SJCRH30 (cell line): ENCODE measurements at regions not wholly inside any gene's neighbourhood (a gene's known extent, or its start where the extent isn't known, plus 50 kb on each side); places are given as distances from the start of the nearest gene placed in this dataset.

Experiments used
- DNase-seq, 2 experiments: peaks; one replicate each; pipeline ENCODE4 v3.0.0-alpha.2; 2015 to 2020
- H3K27ac ChIP-seq: fragments of 250-450 bp; sonication (Bioruptor Pico); 2 replicates; pipeline ENCODE4 v1.5.1; 2020; ENCODE audit warnings: mild to moderate bottlenecking, moderate library complexity
- H3K27me3 ChIP-seq: fragments of 250-450 bp; sonication (Bioruptor Pico); 2 replicates; pipeline ENCODE4 v1.5.1; 2020; ENCODE audit warnings: mild to moderate bottlenecking, moderate library complexity
- H3K36me3 ChIP-seq: fragments of 250-450 bp; sonication (Bioruptor Pico); 2 replicates; pipeline ENCODE4 v1.5.1; 2020; ENCODE audit warnings: mild to moderate bottlenecking, moderate library complexity
- H3K4me1 ChIP-seq: fragments of 250-450 bp; sonication (Bioruptor Pico); 2 replicates; pipeline ENCODE4 v1.5.1; 2020; ENCODE audit warnings: mild to moderate bottlenecking, moderate library complexity
- H3K4me3 ChIP-seq: fragments of 250-450 bp; sonication (Bioruptor Pico); 2 replicates; pipeline ENCODE4 v1.5.1; 2020; ENCODE audit warnings: mild to moderate bottlenecking, moderate library complexity
- H3K9me3 ChIP-seq: fragments of 250-450 bp; sonication (Bioruptor Pico); replicated peaks from 2 replicates; pipeline ENCODE4 v1.5.1; 2020; ENCODE audit warnings: mild to moderate bottlenecking, moderate library complexity

DNA sequence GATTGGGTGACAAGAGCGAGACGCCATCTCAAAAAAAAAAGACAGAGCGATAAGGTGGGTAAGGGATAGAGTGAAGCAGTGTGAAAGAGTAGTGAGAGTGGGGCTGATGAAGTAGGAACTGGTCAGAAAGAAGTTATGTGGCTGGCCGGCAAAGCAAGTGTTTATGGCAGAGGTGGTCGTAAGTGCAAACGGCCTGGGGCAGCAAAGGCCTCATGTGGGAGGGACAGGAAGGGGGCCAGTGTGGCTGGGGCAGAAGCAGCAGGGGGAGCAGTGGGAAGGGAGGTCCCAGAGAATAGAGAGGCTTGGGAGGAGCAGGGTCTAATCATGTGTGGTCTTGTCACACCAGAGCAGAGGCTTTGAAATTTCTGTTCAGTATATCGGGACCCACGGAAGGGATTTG lies 186.2 kb downstream of the HS3ST3B1 start:
- Histone ChIP-seq H3K9me3 (no peaks in the 10 kb centered on the region), H3K4me3 (no peak overlapping the region), H3K4me1 (no peaks in the 10 kb centered on the region), H3K27ac (no peak overlapping the region), H3K36me3 (no peaks in the 10 kb centered on the region), H3K27me3 (no peaks in the 10 kb centered on the region)
- no peak for DNase-seq

DNA sequence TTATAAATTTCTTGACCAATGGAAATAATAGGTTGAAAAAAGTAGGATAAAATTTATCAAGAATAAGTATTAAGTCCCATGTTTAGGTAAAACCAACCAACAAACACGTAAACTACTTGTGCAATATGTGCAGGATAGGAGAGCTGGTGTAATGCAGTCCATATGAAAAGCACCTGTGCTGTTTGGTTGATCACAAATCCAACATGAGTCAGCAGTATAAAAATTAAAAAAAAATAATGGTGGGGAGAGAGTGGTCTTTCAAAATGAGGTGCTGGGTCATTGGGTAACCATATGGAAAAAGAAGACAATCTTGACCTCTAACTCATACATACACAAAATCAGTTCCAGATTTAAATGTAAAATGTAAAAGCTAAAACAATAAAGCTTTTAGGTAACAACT lies 181.8 kb downstream of the HS3ST3B1 start:
- Histone ChIP-seq H3K4me1 (no peaks in the 10 kb centered on the region), H3K4me3 (no peak overlapping the region), H3K27me3 (no peaks in the 10 kb centered on the region), H3K27ac (no peak overlapping the region), H3K36me3 (no peaks in the 10 kb centered on the region), H3K9me3 (no peaks in the 10 kb centered on the region)
- no peak for DNase-seq

DNA sequence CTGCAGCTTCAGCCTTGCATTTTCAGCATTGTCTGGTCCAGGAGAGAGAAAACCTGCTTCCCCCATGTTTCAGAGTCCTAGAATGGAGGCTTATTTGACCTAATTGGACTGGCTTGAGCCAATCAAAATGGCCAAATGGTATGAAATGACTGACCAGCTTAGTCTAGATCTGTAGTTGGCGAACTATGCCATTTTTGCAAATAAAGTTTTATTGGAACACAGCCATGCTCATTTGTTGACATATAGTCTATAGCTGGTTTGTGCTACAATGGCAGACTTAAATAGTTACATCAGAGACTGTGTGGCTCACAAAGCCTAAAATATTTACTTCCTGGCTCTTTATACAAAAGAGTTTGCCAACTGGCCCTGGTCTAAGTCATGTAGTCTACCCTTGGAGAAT lies 180.8 kb downstream of the HS3ST3B1 start:
- no peak overlapping the region for H3K4me3 ChIP-seq
- no peaks in the 10 kb centered on the region for H3K4me1 ChIP-seq
- no peaks in the 10 kb centered on the region for H3K27me3 ChIP-seq
- DNase-seq: no peak
- H3K27ac ChIP-seq: no peak overlapping the region
- no peaks in the 10 kb centered on the region for H3K36me3 ChIP-seq
- H3K9me3 ChIP-seq: no peaks in the 10 kb centered on the region

DNA sequence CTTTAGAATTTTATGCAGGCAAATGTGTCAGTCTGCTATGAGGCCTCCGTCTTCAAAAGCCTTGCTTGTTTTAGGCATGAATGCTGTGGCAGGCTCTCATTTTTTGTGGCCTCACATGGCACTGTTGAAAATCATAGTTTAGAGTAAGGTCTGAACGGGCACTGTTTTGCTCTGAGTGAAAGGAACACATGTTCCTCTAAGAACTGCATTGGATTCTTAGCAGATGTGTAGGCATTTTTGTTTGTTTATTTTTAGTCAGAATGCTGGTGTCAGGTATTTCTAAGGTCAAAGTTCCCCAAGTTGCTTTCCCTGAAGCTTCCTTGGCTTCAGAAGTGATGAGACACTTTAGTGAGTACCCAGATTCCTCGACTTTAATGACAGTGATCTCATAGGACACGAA lies 173.7 kb downstream of the HS3ST3B1 start:
- peak; percentile 91 to 97 for DNase-seq
- Histone ChIP-seq H3K9me3 (0 out of 2 replicates have a peak, but pooled peaks cover 4% of the 10 kb centered on the region), H3K27me3 (no peaks in the 10 kb centered on the region), H3K4me3 (no peak overlapping the region), H3K27ac (peak overlapping the region; percentile 14; the same call in 1 of the 2 replicates), H3K4me1 (peaks cover 35% of the 10 kb centered on the region), H3K36me3 (no peaks in the 10 kb centered on the region)

DNA sequence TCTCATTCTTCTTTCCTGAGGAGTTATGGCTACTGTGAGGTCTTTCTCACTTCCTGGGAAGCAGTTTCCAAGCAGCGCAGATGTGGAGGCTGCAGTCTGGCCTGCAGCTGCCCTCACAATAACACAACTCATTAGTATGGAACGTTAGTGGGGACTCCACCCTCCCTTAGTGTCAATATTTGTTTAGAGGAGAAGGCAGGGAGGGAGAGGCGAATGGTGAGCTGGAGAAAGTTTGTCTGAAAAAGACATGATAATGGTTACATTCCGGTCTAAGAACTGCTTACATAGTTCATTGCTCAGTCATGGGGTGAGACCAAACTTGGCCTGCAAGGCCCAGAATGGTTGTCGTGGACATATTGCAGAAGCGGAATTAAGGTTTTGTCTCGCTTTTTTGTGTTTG lies 170.2 kb downstream of the HS3ST3B1 start:
- Histone ChIP-seq H3K27me3 (no peaks in the 10 kb centered on the region), H3K36me3 (no peaks in the 10 kb centered on the region), H3K4me1 (peaks cover 32% of the 10 kb centered on the region), H3K4me3 (no peak overlapping the region), H3K27ac (peak overlapping the region; percentile 7; the same call in 1 of the 2 replicates), H3K9me3 (0 out of 2 replicates have a peak, but pooled peaks cover 4% of the 10 kb centered on the region)
- DNase-seq: peak; percentile 54 to 69

DNA sequence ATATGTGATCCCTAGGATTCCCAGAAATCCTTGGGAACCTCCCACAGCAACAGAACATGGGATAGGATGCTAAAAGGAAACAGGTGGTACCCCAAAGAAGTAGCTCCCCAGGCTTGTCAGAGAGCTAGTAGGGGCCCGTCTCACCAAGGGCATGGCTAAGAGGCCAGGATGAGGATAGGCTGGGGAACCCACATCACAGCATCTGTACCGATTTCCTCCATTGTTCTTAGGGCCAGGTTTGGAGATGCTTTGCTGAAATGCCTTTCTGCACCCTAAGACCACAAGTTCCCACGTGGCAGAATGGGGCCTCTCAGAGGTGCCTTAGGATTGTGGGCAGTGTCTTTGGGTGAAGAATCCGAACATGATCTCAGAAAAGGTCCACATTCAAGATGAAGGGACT lies 169.5 kb downstream of the HS3ST3B1 start:
- 0 out of 2 replicates have a peak, but pooled peaks cover 4% of the 10 kb centered on the region for H3K9me3 ChIP-seq
- H3K36me3 ChIP-seq: no peaks in the 10 kb centered on the region
- H3K27me3 ChIP-seq: no peaks in the 10 kb centered on the region
- H3K4me3 ChIP-seq: no peak overlapping the region
- peaks cover 29% of the 10 kb centered on the region for H3K4me1 ChIP-seq
- H3K27ac ChIP-seq: peak overlapping the region; percentile 7; the same call in 1 of the 2 replicates
- DNase-seq: no peak

DNA sequence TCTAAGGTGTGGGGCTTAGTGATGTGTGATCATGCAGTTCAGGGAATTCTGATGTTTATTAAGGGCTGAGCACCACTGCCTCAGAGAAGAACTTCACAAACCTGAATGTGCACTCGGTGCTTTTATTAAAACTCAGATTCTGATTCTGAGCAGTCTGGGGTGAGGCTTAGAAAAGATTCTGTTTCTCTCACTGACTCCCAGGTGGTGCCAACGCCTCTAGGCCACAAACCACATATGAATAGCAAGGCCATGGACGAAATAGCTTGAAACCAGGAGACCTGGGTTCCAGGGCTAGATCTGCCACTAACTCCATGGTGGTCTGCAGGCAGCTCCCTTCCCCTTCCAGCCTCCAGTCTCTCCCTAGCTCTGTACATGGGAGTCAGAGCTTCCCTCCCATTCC lies 169.1 kb downstream of the HS3ST3B1 start:
- no peak for DNase-seq
- Histone ChIP-seq H3K36me3 (no peaks in the 10 kb centered on the region), H3K4me3 (no peak overlapping the region), H3K27me3 (no peaks in the 10 kb centered on the region), H3K27ac (no peak overlapping the region), H3K9me3 (0 out of 2 replicates have a peak, but pooled peaks cover 1% of the 10 kb centered on the region), H3K4me1 (peaks cover 29% of the 10 kb centered on the region)

DNA sequence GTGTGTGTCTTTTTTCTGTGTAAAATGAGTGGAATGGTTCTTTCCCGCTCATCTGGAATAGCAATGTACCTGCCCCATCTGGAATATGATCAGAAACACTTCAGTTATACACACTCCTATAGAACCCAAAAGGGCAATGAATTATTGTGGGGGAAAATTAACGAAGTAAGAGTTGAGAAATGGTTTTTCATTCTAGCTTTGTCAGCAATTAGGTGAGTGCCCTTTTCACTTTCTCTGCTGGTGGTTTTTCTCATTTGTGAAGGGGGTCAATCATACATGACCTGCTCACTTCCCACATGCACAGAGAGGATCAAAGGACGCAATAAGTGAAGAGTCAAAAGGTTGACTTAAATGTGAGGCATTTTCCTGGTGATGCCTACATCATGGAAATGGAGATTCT lies 168.0 kb downstream of the HS3ST3B1 start:
- Histone ChIP-seq H3K4me1 (peaks cover 25% of the 10 kb centered on the region), H3K4me3 (no peak overlapping the region), H3K9me3 (no peaks in the 10 kb centered on the region), H3K36me3 (no peaks in the 10 kb centered on the region), H3K27me3 (no peaks in the 10 kb centered on the region), H3K27ac (no peak overlapping the region)
- no peak for DNase-seq

DNA sequence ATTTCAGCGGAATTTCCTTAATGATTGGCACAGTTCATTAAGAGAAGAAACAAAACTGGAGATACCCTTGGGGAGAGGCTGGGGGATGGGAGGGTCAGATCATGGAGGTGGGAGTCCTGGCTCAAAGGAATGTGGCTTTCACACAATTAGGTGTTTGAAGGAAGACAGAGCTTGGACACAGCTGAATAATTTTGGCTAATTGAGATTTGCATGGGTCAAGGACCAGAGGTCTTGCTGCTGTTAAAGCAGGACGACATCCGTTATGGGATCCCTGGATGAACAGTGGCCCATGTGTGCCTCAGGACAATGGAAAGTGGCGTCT lies 160.3 kb downstream of the HS3ST3B1 start:
- no peak for DNase-seq
- Histone ChIP-seq H3K27ac (no peak overlapping the region), H3K4me3 (no peak overlapping the region), H3K4me1 (peaks cover 11% of the 10 kb centered on the region; the same call in 1 of the 2 replicates), H3K36me3 (no peaks in the 10 kb centered on the region), H3K27me3 (no peaks in the 10 kb centered on the region), H3K9me3 (no peaks in the 10 kb centered on the region; the same call in 1 of the 2 replicates)

DNA sequence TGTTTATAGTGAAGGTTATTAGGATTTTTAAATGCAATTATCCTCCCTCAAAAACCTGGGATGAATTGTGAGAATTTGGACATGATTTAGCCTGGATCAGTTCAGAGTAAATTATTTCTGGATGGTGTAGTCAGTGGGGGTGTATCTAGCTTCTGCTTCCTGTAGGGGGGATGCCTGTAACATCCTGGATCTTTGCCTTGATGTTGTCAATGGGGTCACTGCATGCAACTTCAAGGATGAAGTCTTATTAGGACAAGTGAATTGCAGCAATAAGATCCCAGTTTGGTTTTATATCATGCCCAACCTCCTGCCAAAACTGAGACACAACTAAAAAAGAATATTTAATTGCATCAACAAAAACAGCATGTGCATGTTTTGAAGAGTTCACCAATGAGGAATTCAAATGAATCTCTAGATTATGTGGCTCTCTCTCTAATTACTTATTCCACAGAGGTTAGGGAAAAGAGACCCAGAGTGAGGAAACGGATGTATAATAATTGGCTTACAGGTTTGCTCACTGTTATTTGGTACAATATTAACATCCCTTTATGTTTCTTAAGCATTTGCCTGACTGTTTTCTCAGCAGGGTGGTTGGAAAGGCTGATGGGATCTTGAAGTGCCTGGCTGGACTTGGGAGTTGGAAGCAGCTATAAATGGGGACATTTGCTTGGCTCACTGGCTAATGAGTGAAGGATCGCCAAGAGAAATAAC lies 159.8 kb downstream of the HS3ST3B1 start:
- Histone ChIP-seq H3K27me3 (no peaks in the 10 kb centered on the region), H3K9me3 (no peaks in the 10 kb centered on the region; the same call in 1 of the 2 replicates), H3K4me1 (peaks cover 11% of the 10 kb centered on the region; the same call in 1 of the 2 replicates), H3K36me3 (no peaks in the 10 kb centered on the region), H3K27ac (no peak overlapping the region), H3K4me3 (no peak overlapping the region)
- no peak for DNase-seq

DNA sequence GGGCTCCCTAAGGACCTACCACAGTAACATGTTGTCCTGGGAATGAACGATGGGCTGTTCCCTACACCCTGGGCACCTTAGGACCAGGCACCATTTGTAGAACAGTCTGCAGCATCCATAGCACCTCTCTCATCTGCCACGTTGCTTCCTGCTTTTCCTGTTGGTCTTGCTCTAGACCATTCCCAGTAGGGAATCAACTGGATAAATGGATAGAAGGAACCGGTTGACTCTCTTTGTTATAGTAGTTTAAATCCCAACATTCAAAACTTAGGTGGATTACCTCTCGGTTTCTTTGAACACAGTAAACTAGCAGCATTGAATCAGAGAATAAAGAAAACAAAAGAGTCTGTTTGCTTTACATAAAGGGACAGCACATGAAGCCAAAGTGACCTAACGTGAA lies 159.1 kb downstream of the HS3ST3B1 start:
- Histone ChIP-seq H3K4me1 (peaks cover 5% of the 10 kb centered on the region; the same call in 1 of the 2 replicates), H3K27ac (no peak overlapping the region), H3K27me3 (no peaks in the 10 kb centered on the region), H3K9me3 (no peaks in the 10 kb centered on the region; the same call in 1 of the 2 replicates), H3K36me3 (no peaks in the 10 kb centered on the region), H3K4me3 (no peak overlapping the region)
- DNase-seq: no peak

DNA sequence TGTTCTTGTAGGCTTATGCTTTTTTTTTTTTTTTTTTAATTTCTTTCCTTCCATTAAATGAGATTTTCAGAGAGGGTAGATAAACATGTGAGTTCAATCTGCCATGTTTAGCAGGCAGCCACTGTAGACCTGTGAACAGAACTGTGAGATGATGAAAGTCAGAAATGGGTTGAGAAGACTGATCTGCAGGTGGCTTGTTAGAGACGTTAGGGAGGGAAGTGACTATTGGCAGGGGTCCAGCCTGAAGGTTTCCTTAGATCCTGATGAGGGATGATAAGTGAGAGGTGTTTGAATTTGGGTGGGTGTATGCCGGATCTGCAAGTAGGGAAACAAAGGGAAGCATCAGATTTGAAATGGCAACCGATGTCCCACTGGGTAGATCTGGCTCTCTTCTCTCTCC lies 157.8 kb downstream of the HS3ST3B1 start:
- no peaks in the 10 kb centered on the region; the same call in 1 of the 2 replicates for H3K9me3 ChIP-seq
- H3K27me3 ChIP-seq: no peaks in the 10 kb centered on the region
- DNase-seq: no peak
- no peak overlapping the region for H3K4me3 ChIP-seq
- no peak overlapping the region for H3K27ac ChIP-seq
- no peaks in the 10 kb centered on the region for H3K36me3 ChIP-seq
- H3K4me1 ChIP-seq: no peaks in the 10 kb centered on the region; the same call in 1 of the 2 replicates

DNA sequence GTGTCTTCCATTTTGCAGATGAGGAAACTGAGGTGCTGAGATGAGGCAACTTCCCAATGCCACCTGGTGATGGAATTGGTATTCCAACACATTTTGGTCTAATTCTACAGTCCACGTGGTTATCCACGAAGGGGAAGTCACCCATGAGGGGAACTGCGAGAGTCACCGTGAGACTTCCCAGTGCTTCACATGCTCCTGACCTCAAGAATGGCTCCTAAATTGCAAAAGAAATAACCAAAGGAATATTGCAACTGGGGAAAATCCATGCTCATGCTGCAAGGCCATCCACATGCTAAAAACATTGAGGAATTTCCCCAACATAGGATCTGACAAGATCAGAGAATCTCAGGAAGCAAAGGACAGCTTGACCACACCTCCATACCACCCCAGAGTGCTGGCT lies 153.9 kb downstream of the HS3ST3B1 start:
- no peak overlapping the region for H3K27ac ChIP-seq
- H3K4me3 ChIP-seq: no peak overlapping the region
- H3K36me3 ChIP-seq: no peaks in the 10 kb centered on the region
- H3K9me3 ChIP-seq: no peaks in the 10 kb centered on the region; the same call in 1 of the 2 replicates
- no peaks in the 10 kb centered on the region for H3K4me1 ChIP-seq
- DNase-seq: no peak
- no peaks in the 10 kb centered on the region for H3K27me3 ChIP-seq

DNA sequence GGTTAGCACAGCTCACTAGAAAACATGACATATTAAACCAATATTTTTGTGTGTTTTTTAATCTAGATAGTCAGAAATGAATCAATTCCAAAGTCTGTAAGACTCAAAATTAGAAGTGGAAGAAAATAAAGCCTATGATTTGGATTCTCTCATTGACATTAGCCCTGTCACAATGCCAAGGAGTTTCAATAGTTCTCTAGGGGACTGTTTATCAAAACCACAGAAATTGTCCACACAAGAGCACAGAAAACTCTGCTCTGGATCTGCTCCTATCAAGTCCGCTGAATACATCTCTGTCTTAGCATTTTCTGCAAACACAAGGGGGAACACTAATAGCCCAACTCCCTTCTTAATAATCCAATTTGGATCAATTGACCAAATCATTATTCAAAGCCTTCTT lies 152.0 kb downstream of the HS3ST3B1 start:
- DNase-seq: no peak
- Histone ChIP-seq H3K27ac (no peak overlapping the region), H3K9me3 (no peaks in the 10 kb centered on the region; the same call in 1 of the 2 replicates), H3K36me3 (no peaks in the 10 kb centered on the region), H3K4me1 (no peaks in the 10 kb centered on the region), H3K27me3 (no peaks in the 10 kb centered on the region), H3K4me3 (no peak overlapping the region)

DNA sequence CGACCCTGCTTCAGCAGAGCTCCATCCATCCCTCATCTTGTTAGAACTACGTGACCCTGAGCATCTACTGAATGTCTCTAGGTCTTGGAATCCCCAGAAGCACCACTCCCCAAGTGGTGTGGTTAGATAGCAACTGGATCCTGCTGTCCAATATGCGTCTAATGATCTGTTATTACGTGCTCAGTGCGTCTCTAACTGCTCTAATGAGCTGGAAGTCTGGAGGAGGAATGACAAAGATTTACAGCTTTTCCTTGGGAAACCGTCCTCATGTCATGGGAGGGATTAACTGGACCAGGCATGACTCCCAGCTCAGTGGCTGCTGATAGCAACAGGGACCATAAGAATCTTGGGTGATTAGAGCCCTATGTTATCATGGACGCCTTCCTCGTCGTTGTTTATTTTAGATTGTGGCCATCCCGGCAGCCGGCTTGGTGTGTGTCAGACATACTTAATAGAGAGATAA lies 150.9 kb downstream of the HS3ST3B1 start:
- DNase-seq: no peak

DNA sequence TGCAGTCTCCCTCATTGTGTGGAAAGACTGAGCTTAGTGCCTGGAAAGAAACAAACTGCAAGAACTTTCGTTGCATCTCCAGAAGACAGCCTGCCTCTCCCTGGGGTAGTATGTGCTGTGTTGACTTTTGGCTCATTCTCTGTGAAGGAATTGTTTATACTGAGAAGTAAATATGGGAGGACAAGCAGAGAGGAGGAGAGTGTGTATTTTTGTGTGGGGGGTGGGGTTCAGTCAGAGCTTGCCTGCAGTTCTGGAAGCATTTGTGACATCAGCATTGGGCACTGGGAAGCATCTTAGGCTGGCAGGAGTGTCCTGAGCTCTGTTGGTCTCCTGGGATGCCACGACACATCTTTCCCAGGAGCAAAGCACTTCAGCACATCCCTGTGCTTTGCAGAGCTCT lies 147.9 kb downstream of the HS3ST3B1 start:
- Histone ChIP-seq H3K36me3 (no peaks in the 10 kb centered on the region), H3K27ac (no peak overlapping the region), H3K27me3 (no peaks in the 10 kb centered on the region), H3K9me3 (no peaks in the 10 kb centered on the region; the same call in 1 of the 2 replicates), H3K4me3 (no peak overlapping the region), H3K4me1 (no peaks in the 10 kb centered on the region)
- no peak for DNase-seq

More for the DNA sequence above, 150.9 kb downstream of the HS3ST3B1 start:
- Histone ChIP-seq H3K4me1 (no peaks in the 10 kb centered on the region), H3K36me3 (no peaks in the 10 kb centered on the region), H3K27ac (no peak overlapping the region), H3K27me3 (no peaks in the 10 kb centered on the region), H3K9me3 (no peaks in the 10 kb centered on the region), H3K4me3 (no peak overlapping the region)
